T-helper 2 cell (primary cell): ENCODE measurements at regions not wholly inside any gene's neighbourhood (a gene's known extent, or its start where the extent isn't known, plus 50 kb on each side); places are given as distances from the start of the nearest gene placed in this dataset.

Experiments
- DNase-seq, 5 experiments: peaks; one replicate each; pipeline versions ENCODE4 v3.0.0 to v3.0.0-alpha.2; 2012 to 2022

GRCh38 chr2:37839991-37840390, 85.1 kb upstream of the RMDN2 start:
- no peak for DNase-seq

GRCh38 chr2:37842732-37843440, 82.2 kb upstream of the RMDN2 start:
- no peak for DNase-seq

GRCh38 chr2:37843556-37843955, 81.5 kb upstream of the RMDN2 start:
- DNase-seq = no peak

GRCh38 chr2:37846207-37846606, 78.9 kb upstream of the RMDN2 start:
- DNase-seq = no peak

- no peak for DNase-seq
Measured at GRCh38 chr2:37847792-37848191, 77.3 kb upstream of the RMDN2 start.

- DNase-seq = no peak
Measured at GRCh38 chr2:37848451-37848850, 76.6 kb upstream of the RMDN2 start.

GRCh38 chr2:37849911-37850310, 75.2 kb upstream of the RMDN2 start:
- no peak for DNase-seq

- peak in 1 of 5 experiments; percentile 21 for DNase-seq
Measured at GRCh38 chr2:37851428-37851827, 73.7 kb upstream of the RMDN2 start.

- DNase-seq = peak in 1 of 5 experiments; percentile 58
Measured at GRCh38 chr2:37851828-37852584, 73.1 kb upstream of the RMDN2 start.

- DNase-seq = no peak
Measured at GRCh38 chr2:37852585-37853014, 72.5 kb upstream of the RMDN2 start.

GRCh38 chr2:37854676-37855282, 70.3 kb upstream of the RMDN2 start:
- DNase-seq = no peak

- no peak for DNase-seq
Measured at GRCh38 chr2:37855283-37856041, 69.6 kb upstream of the RMDN2 start.

GRCh38 chr2:37856101-37856751, 68.9 kb upstream of the RMDN2 start:
- DNase-seq = no peak

- DNase-seq = no peak
Measured at GRCh38 chr2:37857575-37858399, 67.3 kb upstream of the RMDN2 start.

GRCh38 chr2:37858400-37858711, 66.7 kb upstream of the RMDN2 start:
- no peak for DNase-seq

- DNase-seq = no peak
Measured at GRCh38 chr2:37858725-37859267, 66.3 kb upstream of the RMDN2 start.

- DNase-seq = no peak
Measured at GRCh38 chr2:37862620-37863019, 62.5 kb upstream of the RMDN2 start.

GRCh38 chr2:37864217-37864616, 60.9 kb upstream of the RMDN2 start:
- no peak for DNase-seq

GRCh38 chr2:37865640-37866039, 59.4 kb upstream of the RMDN2 start:
- no peak for DNase-seq

GRCh38 chr2:37866171-37866934, 58.7 kb upstream of the RMDN2 start:
- no peak for DNase-seq

- DNase-seq = no peak
Measured at GRCh38 chr2:37867166-37867565, 57.9 kb upstream of the RMDN2 start.
